Endodermal cell (in vitro differentiated cells): ENCODE measurements at regions not wholly inside any gene's neighbourhood (a gene's known extent, or its start where the extent isn't known, plus 50 kb on each side); places are given as distances from the start of the nearest gene placed in this dataset.

Experiments used
- DNase-seq: peaks from one replicate; pipeline ENCODE4 v3.0.0-alpha.2; 2017
- H3K27ac ChIP-seq: 2 replicates; pipeline ENCODE4 v1.5.1; 2013; ENCODE audit warnings: mild to moderate bottlenecking, low read depth, low read length, moderate library complexity
- H3K27me3 ChIP-seq: 2 replicates; pipeline ENCODE4 v1.6.1; 2013; ENCODE audit warnings: mild to moderate bottlenecking, low read length, moderate library complexity; ENCODE audit not compliant: insufficient read depth, control insufficient read depth, poor library complexity, severe bottlenecking
- H3K36me3 ChIP-seq: 2 replicates; pipeline ENCODE4 v1.7.0; 2013; ENCODE audit warnings: mild to moderate bottlenecking, low read length, moderate library complexity; ENCODE audit not compliant: control insufficient read depth, insufficient read depth
- H3K4me1 ChIP-seq: one replicate; pipeline ENCODE4 v1.7.0; 2013; ENCODE audit warnings: low read length; ENCODE audit not compliant: control insufficient read depth, insufficient read depth
- H3K4me3 ChIP-seq: 2 replicates; pipeline ENCODE4 v1.5.1; 2013; ENCODE audit warnings: mild to moderate bottlenecking, low read length, moderate library complexity
- H3K9ac ChIP-seq: 2 replicates; pipeline ENCODE4 v1.6.1; 2013; ENCODE audit warnings: mild to moderate bottlenecking, low read length, moderate library complexity; ENCODE audit not compliant: poor library complexity, severe bottlenecking; ENCODE audit errors: extremely low read depth
- H3K9me3 ChIP-seq: 2 replicates; pipeline ENCODE4 v1.6.1; 2013; ENCODE audit warnings: mild to moderate bottlenecking, low read length, moderate library complexity; ENCODE audit not compliant: control insufficient read depth
- H3K27ac Mint-ChIP-seq: 2 replicates; pipeline ENCODE4 v1.8.0; 2020; ENCODE audit warnings: mixed read lengths
- H3K27me3 Mint-ChIP-seq: 2 replicates; pipeline ENCODE4 v1.8.0; 2021; ENCODE audit warnings: mild to moderate bottlenecking, mixed read lengths; ENCODE audit not compliant: insufficient read depth
- H3K36me3 Mint-ChIP-seq: 2 replicates; pipeline ENCODE4 v1.8.0; 2020; ENCODE audit warnings: low read depth, mixed read lengths
- H3K4me1 Mint-ChIP-seq: 2 replicates; pipeline ENCODE4 v1.8.0; 2020; ENCODE audit warnings: mixed read lengths
- H3K4me3 Mint-ChIP-seq: 2 replicates; pipeline ENCODE4 v1.8.0; 2020; ENCODE audit warnings: mild to moderate bottlenecking, moderate library complexity, mixed read lengths
- H3K9me3 Mint-ChIP-seq: 2 replicates; pipeline ENCODE4 v1.8.0; 2020; ENCODE audit warnings: mild to moderate bottlenecking, mixed read lengths
- CTCF ChIP-seq: fragments of 200-600 bp; sonication (generic); conservative IDR thresholded peaks from 2 replicates; pipeline ENCODE4 v1.5.0; 2021; ENCODE audit warnings: antibody characterized with exemption, mild to moderate bottlenecking
- WGBS, 2 experiments: methylation state at CpG; one replicate each; pipeline versions ENCODE4 v1.1.5 to v1.1.7; 2013; ENCODE audit warnings: missing lambda C conversion rate in 2 of 2, mixed read lengths in 1 of 2; ENCODE audit not compliant: insufficient coverage in 1 of 2, insufficient read length in 1 of 2; 5-methylcytosine and 5-hydroxymethylcytosine counted together

- H3K9ac ChIP-seq, result no peak overlapping the region
- H3K36me3 ChIP-seq, result no peaks in the 10 kb centered on the region
- Mint-ChIP-seq H3K9me3 (no peaks in the 10 kb centered on the region), H3K4me3 (no peak overlapping the region), H3K36me3 (no peaks in the 10 kb centered on the region), H3K27ac (no peak overlapping the region), H3K4me1 (peaks cover 33% of the 10 kb centered on the region), H3K27me3 (no peaks in the 10 kb centered on the region)
- peaks cover 4% of the 10 kb centered on the region for H3K9me3 ChIP-seq
- H3K4me3 ChIP-seq, result no peak overlapping the region
- TF ChIP-seq CTCF, result no peak
- H3K4me1 ChIP-seq, result peaks cover 3% of the 10 kb centered on the region
- DNase-seq, result no peak
- no peaks in the 10 kb centered on the region for H3K27me3 ChIP-seq
- H3K27ac ChIP-seq, result no peak overlapping the region
- 49 to 60% methylated on average over 4 of the region's 4 CpGs for WGBS, 2 experiments
Observed at GRCh38 chr11:120004723-120005122, 133.2 kb downstream of the TRIM29 start.

- Mint-ChIP-seq H3K4me1 (peaks cover 14% of the 10 kb centered on the region), H3K9me3 (no peaks in the 10 kb centered on the region), H3K27me3 (peaks cover 6% of the 10 kb centered on the region), H3K36me3 (no peaks in the 10 kb centered on the region), H3K27ac (no peak overlapping the region), H3K4me3 (no peak overlapping the region)
- TF ChIP-seq CTCF, result no peak
- Histone ChIP-seq H3K9me3 (peaks cover 4% of the 10 kb centered on the region), H3K27me3 (no peaks in the 10 kb centered on the region), H3K9ac (no peak overlapping the region), H3K4me1 (no peaks in the 10 kb centered on the region), H3K4me3 (no peak overlapping the region), H3K27ac (peak overlapping the region; percentile 27), H3K36me3 (no peaks in the 10 kb centered on the region)
- DNase-seq, result no peak
- 56 to 62% methylated on average over 5 to 12 of the region's 14 CpGs for WGBS, 2 experiments
Observed at GRCh38 chr11:120001178-120002090, 136.5 kb downstream of the TRIM29 start.

- no peak overlapping the region for H3K4me3 Mint-ChIP-seq
Observed at GRCh38 chr11:119999220-119999619, 138.7 kb downstream of the TRIM29 start.

More at GRCh38 chr11:119999220-119999619, 138.7 kb downstream of the TRIM29 start:
- peaks cover 14% of the 10 kb centered on the region for H3K4me1 Mint-ChIP-seq
- no peaks in the 10 kb centered on the region for H3K36me3 ChIP-seq
- peaks cover 17% of the 10 kb centered on the region for H3K27me3 ChIP-seq
- H3K27ac ChIP-seq, result no peak overlapping the region
- H3K4me3 ChIP-seq, result no peak overlapping the region
- 56% methylated on average over 2 of the region's 2 CpGs; no CpG with 5 or more reads in 1 of the 2 experiments for WGBS, 2 experiments
- H3K36me3 Mint-ChIP-seq, result no peaks in the 10 kb centered on the region
- no peaks in the 10 kb centered on the region for H3K4me1 ChIP-seq
- H3K9me3 Mint-ChIP-seq, result no peaks in the 10 kb centered on the region
- H3K27ac Mint-ChIP-seq, result no peak overlapping the region
- TF ChIP-seq CTCF, result peak; percentile 76
- H3K9me3 ChIP-seq, result no peaks in the 10 kb centered on the region
- H3K9ac ChIP-seq, result no peak overlapping the region
- peaks cover 17% of the 10 kb centered on the region for H3K27me3 Mint-ChIP-seq
- DNase-seq, result peak; percentile 80
